ENCODE measurements at regions not wholly inside any gene's neighbourhood (a gene's known extent, or its start where the extent isn't known, plus 50 kb on each side); places are given as distances from the start of the nearest gene placed in this dataset.

DNA sequence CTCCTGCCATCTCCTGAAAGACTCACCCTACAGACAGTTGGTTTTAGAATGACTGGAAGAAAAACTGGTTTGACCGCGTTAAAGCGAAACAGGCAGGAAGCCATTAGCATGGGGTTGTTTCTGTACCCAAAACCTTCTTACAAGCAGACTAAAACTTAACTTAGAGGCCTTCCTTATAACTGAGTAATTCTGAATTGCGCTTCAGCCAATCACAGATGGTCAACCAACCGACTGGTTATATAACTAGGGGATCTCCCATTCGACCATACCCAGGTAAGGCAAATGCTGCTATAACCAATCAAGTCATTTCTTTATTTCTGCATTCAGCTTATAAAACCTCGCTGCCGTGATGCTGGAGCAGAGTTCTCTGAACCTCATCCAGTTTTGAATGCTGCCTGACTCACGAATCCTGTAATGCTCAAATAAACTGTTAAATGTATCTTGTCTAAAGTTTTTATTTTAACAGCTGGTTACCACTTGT, 87.8 kb upstream of the DRD2 start:
- Histone ChIP-seq H3K9me3 (no peaks in the 10 kb centered on the region), H3K27me3 (peaks cover 0 to 6% (median 0%) of the 10 kb centered on the region in 9 donors), H3K36me3 (no peaks in the 10 kb centered on the region), H3K4me3 (no peak overlapping the region), H3K4me1 (peaks cover 0 to 4% (median 0%) of the 10 kb centered on the region in 12 donors), H3K27ac (no peak overlapping the region)
- ATAC-seq (no peak), DNase-seq (no peak)
- 79 to 84% (median 81%) methylated on average over 9 of the region's 9 CpGs for WGBS, 4 donors
- no peak for TF ChIP-seq POLR2A (IDR thresholded peaks at IDR 0.05)
- TF ChIP-seq, protein P1, sequence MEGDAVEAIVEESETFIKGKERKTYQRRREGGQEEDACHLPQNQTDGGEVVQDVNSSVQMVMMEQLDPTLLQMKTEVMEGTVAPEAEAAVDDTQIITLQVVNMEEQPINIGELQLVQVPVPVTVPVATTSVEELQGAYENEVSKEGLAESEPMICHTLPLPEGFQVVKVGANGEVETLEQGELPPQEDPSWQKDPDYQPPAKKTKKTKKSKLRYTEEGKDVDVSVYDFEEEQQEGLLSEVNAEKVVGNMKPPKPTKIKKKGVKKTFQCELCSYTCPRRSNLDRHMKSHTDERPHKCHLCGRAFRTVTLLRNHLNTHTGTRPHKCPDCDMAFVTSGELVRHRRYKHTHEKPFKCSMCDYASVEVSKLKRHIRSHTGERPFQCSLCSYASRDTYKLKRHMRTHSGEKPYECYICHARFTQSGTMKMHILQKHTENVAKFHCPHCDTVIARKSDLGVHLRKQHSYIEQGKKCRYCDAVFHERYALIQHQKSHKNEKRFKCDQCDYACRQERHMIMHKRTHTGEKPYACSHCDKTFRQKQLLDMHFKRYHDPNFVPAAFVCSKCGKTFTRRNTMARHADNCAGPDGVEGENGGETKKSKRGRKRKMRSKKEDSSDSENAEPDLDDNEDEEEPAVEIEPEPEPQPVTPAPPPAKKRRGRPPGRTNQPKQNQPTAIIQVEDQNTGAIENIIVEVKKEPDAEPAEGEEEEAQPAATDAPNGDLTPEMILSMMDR (IDR thresholded peaks at IDR 0.05) = no peak
- intact Hi-C loops (cut with DNase I) = loop anchor here in 1 of 10 donors (10.0 kb wide), 1 partner anchor 62 kb away; no protein-coding TSS in a partner anchor

DNA sequence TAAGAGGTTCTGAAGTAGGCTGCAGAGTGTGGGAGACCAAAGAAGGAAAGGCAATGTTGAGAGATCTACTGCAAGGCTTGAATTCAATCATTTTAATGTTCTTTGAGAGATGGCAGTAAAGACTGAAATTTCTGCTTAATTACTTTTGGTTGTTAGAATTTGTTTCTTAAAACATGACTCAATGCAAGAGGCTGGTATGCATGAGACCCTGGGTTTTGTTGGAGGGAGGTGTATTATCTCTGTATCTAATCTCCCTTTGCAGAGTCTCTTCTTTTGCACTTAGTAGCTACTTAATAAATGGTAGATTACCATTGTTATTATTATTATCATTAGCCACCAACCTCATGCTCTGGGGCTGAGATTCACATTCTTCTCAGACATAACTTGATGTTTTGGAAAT, 87.4 kb upstream of the DRD2 start:
- Histone ChIP-seq H3K36me3 (no peaks in the 10 kb centered on the region), H3K27ac (no peak overlapping the region), H3K9me3 (no peaks in the 10 kb centered on the region), H3K4me3 (no peak overlapping the region), H3K4me1 (peaks cover 0 to under 1% (median 0%) of the 10 kb centered on the region in 12 donors), H3K27me3 (peaks cover 0 to 6% (median 0%) of the 10 kb centered on the region in 9 donors)
- TF ChIP-seq POLR2A (IDR thresholded peaks at IDR 0.05) = no peak
- TF ChIP-seq, protein P1 (IDR thresholded peaks at IDR 0.05) = no peak
- DNase-seq (no peak), ATAC-seq (no peak)
- intact Hi-C loops (cut with DNase I) = loop anchor here in 1 of 10 donors (10.0 kb wide), 1 partner anchor 62 kb away; no protein-coding TSS in a partner anchor

DNA sequence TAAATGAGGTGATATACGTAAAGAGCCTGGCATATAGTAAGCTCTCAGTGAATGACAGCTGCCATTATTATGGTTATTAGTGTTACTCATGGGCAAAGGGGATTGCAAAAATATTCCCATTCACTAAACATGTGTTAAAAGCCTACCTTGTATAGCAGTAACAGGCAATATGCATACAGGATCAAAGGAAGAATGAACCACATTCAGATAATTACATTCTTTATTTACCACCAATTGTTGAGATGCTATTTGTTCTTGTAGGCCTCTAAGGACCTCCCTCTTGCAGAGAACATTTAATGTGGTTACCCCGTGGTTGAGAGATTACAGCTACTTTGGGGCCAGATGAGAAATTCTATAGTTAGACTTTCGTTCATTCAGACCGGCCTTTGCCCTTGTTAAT, 82.7 kb upstream of the DRD2 start:
- Histone ChIP-seq H3K36me3 (no peaks in the 10 kb centered on the region), H3K27ac (no peak overlapping the region), H3K27me3 (no peaks in the 10 kb centered on the region), H3K4me1 (peaks cover 0 to 4% (median 0%) of the 10 kb centered on the region in 12 donors), H3K4me3 (no peak overlapping the region), H3K9me3 (no peaks in the 10 kb centered on the region)
- DNase-seq (no peak), ATAC-seq (no peak)
- 92 to 95% (median 94%) methylated on average over 4 of the region's 4 CpGs for WGBS, 4 donors
- intact Hi-C loops (cut with DNase I) = loop anchor here in 1 of 10 donors (10.0 kb wide), 1 partner anchor 177 kb away; no protein-coding TSS in a partner anchor
- TF ChIP-seq, protein P1 (IDR thresholded peaks at IDR 0.05) = no peak
- no peak for TF ChIP-seq POLR2A (IDR thresholded peaks at IDR 0.05)

- intact Hi-C loops (cut with DNase I) = loop anchor here in 1 of 10 donors (10.0 kb wide), 1 partner anchor 179 kb away; no protein-coding TSS in a partner anchor
- H3K27me3 ChIP-seq = no peaks in the 10 kb centered on the region
- no peaks in the 10 kb centered on the region for H3K36me3 ChIP-seq
- H3K4me3 ChIP-seq = no peak overlapping the region
- H3K4me1 ChIP-seq = peaks cover 0 to 4% (median 0%) of the 10 kb centered on the region in 12 donors
- WGBS, 4 donors = 42 to 53% (median 47%) methylated on average over 3 of the region's 3 CpGs
- no peak for DNase-seq
- no peak overlapping the region for H3K27ac ChIP-seq
- TF ChIP-seq, protein P1 (IDR thresholded peaks at IDR 0.05) = no peak
- TF ChIP-seq POLR2A (IDR thresholded peaks at IDR 0.05) = no peak
- H3K9me3 ChIP-seq = no peaks in the 10 kb centered on the region
- ATAC-seq = peak in 1 of 4 donors; percentile 37
Observed at GRCh38 chr11:113556036-113556435, 80.8 kb upstream of the DRD2 start.

Measured in heart left ventricle (tissue), 16 donors.